ENCODE measurements at regions not wholly inside any gene's neighbourhood (a gene's known extent, or its start where the extent isn't known, plus 50 kb on each side); places are given as distances from the start of the nearest gene placed in this dataset.

GRCh38 chr2:8300216-8300615 is 381.6 kb upstream of the ID2 start:
- peaks cover 4% of the 10 kb centered on the region for H3K9me3 Mint-ChIP-seq (ENCODE audit: unreplicated experiment)

GRCh38 chr2:8300905-8301304 is 381.0 kb upstream of the ID2 start:
- TF ChIP-seq CTCF (IDR thresholded peaks at IDR 0.05): no peak
- Mint-ChIP-seq H3K27ac (ENCODE audit: unreplicated experiment) (no peak overlapping the region), H3K4me3 (ENCODE audit: unreplicated experiment) (no peak overlapping the region), H3K9me3 (ENCODE audit: unreplicated experiment) (peaks cover 4% of the 10 kb centered on the region), H3K27me3 (ENCODE audit: unreplicated experiment) (no peaks in the 10 kb centered on the region), H3K4me1 (ENCODE audit: unreplicated experiment) (no peaks in the 10 kb centered on the region), H3K36me3 (ENCODE audit: unreplicated experiment) (no peaks in the 10 kb centered on the region)
- DNase-seq (ENCODE audit: extremely low spot score, unreplicated experiment): peak; percentile 63

More at GRCh38 chr2:8300216-8300615, 381.6 kb upstream of the ID2 start:
- no peaks in the 10 kb centered on the region for H3K4me1 Mint-ChIP-seq (ENCODE audit: unreplicated experiment)
- H3K27ac Mint-ChIP-seq (ENCODE audit: unreplicated experiment): no peak overlapping the region
- no peak for DNase-seq (ENCODE audit: extremely low spot score, unreplicated experiment)
- H3K27me3 Mint-ChIP-seq (ENCODE audit: unreplicated experiment): no peaks in the 10 kb centered on the region
- H3K36me3 Mint-ChIP-seq (ENCODE audit: unreplicated experiment): no peaks in the 10 kb centered on the region
- no peak for TF ChIP-seq CTCF (IDR thresholded peaks at IDR 0.05)
- no peak overlapping the region for H3K4me3 Mint-ChIP-seq (ENCODE audit: unreplicated experiment)

DNA sequence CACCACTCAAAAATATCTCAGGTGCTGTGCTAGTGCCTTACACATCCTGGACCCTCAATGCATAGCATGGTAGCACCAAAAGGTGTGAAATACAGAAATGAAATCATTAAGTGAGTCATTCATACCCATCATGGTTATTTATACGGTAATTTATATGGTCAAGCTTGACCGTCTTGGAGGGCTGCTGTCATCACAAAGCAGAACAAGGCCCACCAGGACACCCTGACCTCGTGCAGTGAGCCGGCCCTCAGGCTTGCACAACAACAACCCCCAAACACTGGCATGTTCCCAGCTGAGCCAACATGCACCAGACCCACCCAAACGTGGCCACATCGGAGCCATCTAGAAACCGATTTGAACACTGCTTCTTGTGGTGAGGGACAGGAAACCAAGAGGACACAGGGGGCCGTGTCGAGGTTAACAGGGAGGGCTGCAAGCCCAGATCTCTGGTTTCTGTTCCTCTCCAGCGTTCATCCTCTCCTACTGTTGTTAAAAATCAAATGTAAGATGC is 378.5 kb upstream of the ID2 start:
- no peak overlapping the region for H3K4me3 Mint-ChIP-seq (ENCODE audit: unreplicated experiment)
- H3K9me3 Mint-ChIP-seq (ENCODE audit: unreplicated experiment): no peaks in the 10 kb centered on the region
- H3K27ac Mint-ChIP-seq (ENCODE audit: unreplicated experiment): no peak overlapping the region
- H3K27me3 Mint-ChIP-seq (ENCODE audit: unreplicated experiment): no peaks in the 10 kb centered on the region
- peaks cover 9% of the 10 kb centered on the region for H3K4me1 Mint-ChIP-seq (ENCODE audit: unreplicated experiment)
- TF ChIP-seq CTCF (IDR thresholded peaks at IDR 0.05): no peak
- H3K36me3 Mint-ChIP-seq (ENCODE audit: unreplicated experiment): no peaks in the 10 kb centered on the region
- DNase-seq (ENCODE audit: extremely low spot score, unreplicated experiment): peak; percentile 70

- Mint-ChIP-seq H3K9me3 (ENCODE audit: unreplicated experiment) (no peaks in the 10 kb centered on the region), H3K27me3 (ENCODE audit: unreplicated experiment) (no peaks in the 10 kb centered on the region), H3K36me3 (ENCODE audit: unreplicated experiment) (no peaks in the 10 kb centered on the region), H3K27ac (ENCODE audit: unreplicated experiment) (no peak overlapping the region), H3K4me1 (ENCODE audit: unreplicated experiment) (peaks cover 9% of the 10 kb centered on the region), H3K4me3 (ENCODE audit: unreplicated experiment) (no peak overlapping the region)
- TF ChIP-seq CTCF (IDR thresholded peaks at IDR 0.05): no peak
- DNase-seq (ENCODE audit: extremely low spot score, unreplicated experiment): peak; percentile 72
Observed at GRCh38 chr2:8304821-8305766, 376.8 kb upstream of the ID2 start.
